ENCODE measurements at regions not wholly inside any gene's neighbourhood (a gene's known extent, or its start where the extent isn't known, plus 50 kb on each side); places are given as distances from the start of the nearest gene placed in this dataset.

- Histone ChIP-seq H3K4me3 (no peak overlapping the region), H3K27me3 (no peaks in the 10 kb centered on the region), H3K4me1 (ENCODE audit: insufficient read depth) (no peaks in the 10 kb centered on the region), H3K36me3 (no peaks in the 10 kb centered on the region), H3K27ac (no peak overlapping the region), H3K9me3 (no peaks in the 10 kb centered on the region)
- TF ChIP-seq, protein P1, sequence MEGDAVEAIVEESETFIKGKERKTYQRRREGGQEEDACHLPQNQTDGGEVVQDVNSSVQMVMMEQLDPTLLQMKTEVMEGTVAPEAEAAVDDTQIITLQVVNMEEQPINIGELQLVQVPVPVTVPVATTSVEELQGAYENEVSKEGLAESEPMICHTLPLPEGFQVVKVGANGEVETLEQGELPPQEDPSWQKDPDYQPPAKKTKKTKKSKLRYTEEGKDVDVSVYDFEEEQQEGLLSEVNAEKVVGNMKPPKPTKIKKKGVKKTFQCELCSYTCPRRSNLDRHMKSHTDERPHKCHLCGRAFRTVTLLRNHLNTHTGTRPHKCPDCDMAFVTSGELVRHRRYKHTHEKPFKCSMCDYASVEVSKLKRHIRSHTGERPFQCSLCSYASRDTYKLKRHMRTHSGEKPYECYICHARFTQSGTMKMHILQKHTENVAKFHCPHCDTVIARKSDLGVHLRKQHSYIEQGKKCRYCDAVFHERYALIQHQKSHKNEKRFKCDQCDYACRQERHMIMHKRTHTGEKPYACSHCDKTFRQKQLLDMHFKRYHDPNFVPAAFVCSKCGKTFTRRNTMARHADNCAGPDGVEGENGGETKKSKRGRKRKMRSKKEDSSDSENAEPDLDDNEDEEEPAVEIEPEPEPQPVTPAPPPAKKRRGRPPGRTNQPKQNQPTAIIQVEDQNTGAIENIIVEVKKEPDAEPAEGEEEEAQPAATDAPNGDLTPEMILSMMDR (IDR thresholded peaks at IDR 0.05): no peak
- TF ChIP-seq POLR2A (IDR thresholded peaks at IDR 0.05) (no peak), EP300 (IDR thresholded peaks at IDR 0.05) (no peak)
- WGBS, 3 donors: 79 to 86% (median 82%) methylated on average over 7 of the region's 7 CpGs
- intact Hi-C loops (cut with DNase I): loop anchor here (10.0 kb wide), 3 partner anchors 525 to 1485 kb away; no protein-coding TSS in a partner anchor
- DNase-seq: no peak
These were observed 180.6 kb downstream of the RDH14 start for GRCh38 chr2:18379870-18380269.

DNA sequence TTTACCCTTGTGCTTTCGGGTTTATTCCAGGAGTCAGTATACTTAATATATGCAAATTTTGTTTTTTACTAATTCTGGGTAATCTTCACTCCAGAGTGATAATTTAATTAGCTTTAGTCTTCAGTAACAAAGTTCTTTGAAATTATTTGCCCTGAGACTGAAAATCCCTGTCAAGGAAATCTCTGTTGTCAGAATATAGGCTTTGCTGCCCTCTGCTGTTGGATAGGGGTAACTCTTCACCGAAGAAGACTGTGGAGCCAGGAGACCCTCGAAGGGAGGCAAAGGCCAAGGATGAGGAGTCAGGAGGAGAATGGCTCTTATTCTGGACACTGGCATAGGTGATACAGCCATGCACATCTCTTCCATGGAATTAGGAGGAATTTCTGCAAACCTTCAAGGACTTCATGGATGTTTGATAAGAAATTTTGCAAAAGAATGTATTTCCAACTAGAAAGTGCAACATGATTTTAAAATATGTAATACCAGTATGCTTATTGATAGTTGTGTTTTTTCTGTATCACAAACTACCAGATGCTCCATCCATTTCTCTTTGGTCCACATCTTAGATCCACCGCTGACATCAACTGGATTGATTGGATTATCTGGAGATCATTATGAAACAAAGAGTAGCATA, 182.3 kb downstream of the RDH14 start:
- intact Hi-C loops (cut with DNase I): loop anchor here in 1 of 4 donors (10.0 kb wide), 1 partner anchor 523 kb away; no protein-coding TSS in a partner anchor
- H3K9me3 ChIP-seq: no peaks in the 10 kb centered on the region
- 41 to 46% (median 42%) methylated on average over 4 of the region's 4 CpGs for WGBS, 3 donors

DNA sequence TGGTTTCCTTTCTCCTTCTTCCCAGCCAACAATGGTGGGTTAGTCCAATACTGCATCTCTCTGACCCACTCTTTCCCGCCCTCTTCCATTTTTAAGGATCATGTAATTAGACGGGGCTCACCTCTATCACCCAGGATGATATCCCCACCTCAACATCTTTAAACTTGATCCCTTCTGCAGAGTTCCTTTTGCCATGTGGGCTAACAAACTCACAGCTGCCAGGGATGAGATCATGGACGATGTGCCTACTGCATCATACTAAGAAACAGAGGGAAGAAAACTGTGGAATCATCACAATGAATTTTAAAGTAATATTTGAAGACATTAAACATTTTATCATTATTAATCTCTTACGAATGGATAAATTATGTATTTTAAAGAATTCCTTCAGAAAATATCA, 183.5 kb downstream of the RDH14 start:
- Histone ChIP-seq H3K27me3 (no peaks in the 10 kb centered on the region), H3K4me1 (ENCODE audit: insufficient read depth) (no peaks in the 10 kb centered on the region), H3K27ac (no peak overlapping the region), H3K9me3 (no peaks in the 10 kb centered on the region), H3K4me3 (no peak overlapping the region), H3K36me3 (no peaks in the 10 kb centered on the region)
- no peak for DNase-seq
- 61 to 88% (median 87%) methylated on average over 4 of the region's 4 CpGs for WGBS, 3 donors
- intact Hi-C loops (cut with DNase I): loop anchor here in 1 of 4 donors (10.0 kb wide), 1 partner anchor 522 kb away; no protein-coding TSS in a partner anchor
- TF ChIP-seq, protein P1 (IDR thresholded peaks at IDR 0.05): no peak
- TF ChIP-seq POLR2A (IDR thresholded peaks at IDR 0.05) (no peak), EP300 (IDR thresholded peaks at IDR 0.05) (no peak)

More for the DNA sequence above, 182.3 kb downstream of the RDH14 start:
- H3K36me3 ChIP-seq: no peaks in the 10 kb centered on the region
- no peak overlapping the region for H3K27ac ChIP-seq
- TF ChIP-seq, protein P1 (IDR thresholded peaks at IDR 0.05): peak in 1 of 3 donors; percentile 42
- TF ChIP-seq POLR2A (IDR thresholded peaks at IDR 0.05) (no peak), EP300 (IDR thresholded peaks at IDR 0.05) (no peak)
- H3K4me3 ChIP-seq: no peak overlapping the region
- DNase-seq: no peak
- no peaks in the 10 kb centered on the region for H3K27me3 ChIP-seq
- H3K4me1 ChIP-seq (ENCODE audit: insufficient read depth): no peaks in the 10 kb centered on the region

DNA sequence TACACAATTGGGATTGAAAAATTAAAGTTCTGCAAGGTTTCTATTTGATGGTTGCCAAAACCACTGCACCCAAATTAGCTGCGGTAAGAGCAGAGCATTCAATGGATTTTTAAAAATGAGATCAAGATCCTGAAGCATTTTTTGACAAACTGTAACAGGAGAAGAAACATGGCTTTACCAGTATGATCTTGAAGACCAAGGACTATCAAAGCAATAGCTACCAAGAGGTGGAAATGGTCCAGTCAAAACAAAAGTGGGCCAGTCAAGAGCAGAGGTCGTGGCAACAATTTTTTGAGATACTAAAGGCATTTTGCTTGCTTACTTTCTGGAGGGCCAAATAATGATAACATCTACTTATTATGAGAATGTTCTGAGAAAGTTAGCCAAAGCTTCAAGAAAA, 186.8 kb downstream of the RDH14 start:
- H3K27me3 ChIP-seq: no peaks in the 10 kb centered on the region
- H3K27ac ChIP-seq: no peak overlapping the region
- no peaks in the 10 kb centered on the region for H3K36me3 ChIP-seq
- no peaks in the 10 kb centered on the region for H3K4me1 ChIP-seq (ENCODE audit: insufficient read depth)
- intact Hi-C loops (cut with DNase I): loop anchor here in 1 of 4 donors (10.0 kb wide), 1 partner anchor 519 kb away; no protein-coding TSS in a partner anchor
- H3K9me3 ChIP-seq: no peaks in the 10 kb centered on the region
- H3K4me3 ChIP-seq: no peak overlapping the region
- WGBS, 3 donors: 27 to 55% (median 28%) methylated on average over 2 of the region's 2 CpGs
- TF ChIP-seq EP300 (IDR thresholded peaks at IDR 0.05) (no peak), POLR2A (IDR thresholded peaks at IDR 0.05) (no peak)
- TF ChIP-seq, protein P1 (IDR thresholded peaks at IDR 0.05): no peak
- no peak for DNase-seq

All from ovary (tissue), 7 donors.